MCF 10A (cell line): ENCODE measurements at regions not wholly inside any gene's neighbourhood (a gene's known extent, or its start where the extent isn't known, plus 50 kb on each side); places are given as distances from the start of the nearest gene placed in this dataset.
"Not testable (repeated sequence)": the region's sequence is repeated elsewhere in the genome, so short reads cannot be mapped to it uniquely, and the experiment has no call there.

Source experiments
- BruUV-seq: library from RNA; stranded (reverse); fragments of 400-500 nt; replicated peaks from 2 replicates; lab custom pipeline; 2021; lab: Mats Ljungman, UMichigan
- CTCF ChIA-PET: fragments of 300-600 bp; sonication (Branson Sonifier 250); formaldehyde crosslinking; extraction: SDS; loops from one replicate; lab custom pipeline; 2021; ENCODE audit warnings: antibody characterized with exemption, inconsistent platforms; lab: Yijun Ruan, JAX
- POLR2A ChIA-PET: fragments of 300-600, 350-650 bp; sonication (Branson Sonifier 250); formaldehyde crosslinking; extraction: SDS; loops from one replicate; lab custom pipeline; 2020; ENCODE audit warnings: antibody characterized with exemption, inconsistent platforms; lab: Yijun Ruan, JAX
- DNase-seq: peaks from one replicate; pipeline ENCODE4 v3.0.0-alpha.2; 2018; ENCODE audit not compliant: unreplicated experiment
- H3K27ac Mint-ChIP-seq: one replicate; pipeline ENCODE4 v1.8.0; 2022; ENCODE audit warnings: mild to moderate bottlenecking, low read depth, mixed read lengths; ENCODE audit not compliant: unreplicated experiment
- H3K27me3 Mint-ChIP-seq: one replicate; pipeline ENCODE4 v1.8.0; 2022; ENCODE audit warnings: mixed read lengths; ENCODE audit not compliant: insufficient read depth, unreplicated experiment
- H3K36me3 Mint-ChIP-seq: one replicate; pipeline ENCODE4 v1.8.0; 2022; ENCODE audit warnings: mild to moderate bottlenecking, moderate library complexity, mixed read lengths; ENCODE audit not compliant: insufficient read depth, unreplicated experiment
- H3K4me1 Mint-ChIP-seq: one replicate; pipeline ENCODE4 v1.8.0; 2022; ENCODE audit warnings: mixed read lengths; ENCODE audit not compliant: insufficient read depth, unreplicated experiment
- H3K4me3 Mint-ChIP-seq: one replicate; pipeline ENCODE4 v1.8.0; 2022; ENCODE audit warnings: mild to moderate bottlenecking, moderate library complexity, mixed read lengths; ENCODE audit not compliant: unreplicated experiment
- H3K9me3 Mint-ChIP-seq: one replicate; pipeline ENCODE4 v1.8.0; 2022; ENCODE audit warnings: mixed read lengths; ENCODE audit not compliant: unreplicated experiment
- intact Hi-C: fragments of 100-400 bp; cut with micrococcal nuclease; formaldehyde crosslinking; loops from 2 replicates; pipeline ENCODE4 v1.14.1; 2022
- TF ChIP-seq, protein P1 (sequence below): fragments of 200-600 bp; IDR thresholded peaks from one replicate; pipeline ENCODE4 v1.8.0; 2022; ENCODE audit warnings: antibody characterized with exemption, mild to moderate bottlenecking; ENCODE audit not compliant: unreplicated experiment

GRCh38 chr14:106774889-106775480 lies 1248.6 kb downstream of the TMEM121 start:
- DNase-seq: peak; percentile 39
- H3K4me1 Mint-ChIP-seq, H3K4me3 Mint-ChIP-seq, H3K9me3 Mint-ChIP-seq, intact Hi-C loops, H3K36me3 Mint-ChIP-seq, H3K27ac Mint-ChIP-seq, BruUV-seq: not testable (repeated sequence)
- ChIA-PET CTCF (interaction anchor here (0.7 to 2.1 kb wide), 2 partner anchors 15 to 1227 kb away, joined by 4 to 5 read pairs; no protein-coding TSS in a partner anchor), POLR2A (interaction anchor here (0.6 kb wide), 1 partner anchor 854 kb away, joined by 3 read pairs; no protein-coding TSS in a partner anchor)
- H3K27me3 Mint-ChIP-seq: peaks cover 75% of the 10 kb centered on the region
- TF ChIP-seq, protein P1, sequence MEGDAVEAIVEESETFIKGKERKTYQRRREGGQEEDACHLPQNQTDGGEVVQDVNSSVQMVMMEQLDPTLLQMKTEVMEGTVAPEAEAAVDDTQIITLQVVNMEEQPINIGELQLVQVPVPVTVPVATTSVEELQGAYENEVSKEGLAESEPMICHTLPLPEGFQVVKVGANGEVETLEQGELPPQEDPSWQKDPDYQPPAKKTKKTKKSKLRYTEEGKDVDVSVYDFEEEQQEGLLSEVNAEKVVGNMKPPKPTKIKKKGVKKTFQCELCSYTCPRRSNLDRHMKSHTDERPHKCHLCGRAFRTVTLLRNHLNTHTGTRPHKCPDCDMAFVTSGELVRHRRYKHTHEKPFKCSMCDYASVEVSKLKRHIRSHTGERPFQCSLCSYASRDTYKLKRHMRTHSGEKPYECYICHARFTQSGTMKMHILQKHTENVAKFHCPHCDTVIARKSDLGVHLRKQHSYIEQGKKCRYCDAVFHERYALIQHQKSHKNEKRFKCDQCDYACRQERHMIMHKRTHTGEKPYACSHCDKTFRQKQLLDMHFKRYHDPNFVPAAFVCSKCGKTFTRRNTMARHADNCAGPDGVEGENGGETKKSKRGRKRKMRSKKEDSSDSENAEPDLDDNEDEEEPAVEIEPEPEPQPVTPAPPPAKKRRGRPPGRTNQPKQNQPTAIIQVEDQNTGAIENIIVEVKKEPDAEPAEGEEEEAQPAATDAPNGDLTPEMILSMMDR: peak; percentile 77

DNA sequence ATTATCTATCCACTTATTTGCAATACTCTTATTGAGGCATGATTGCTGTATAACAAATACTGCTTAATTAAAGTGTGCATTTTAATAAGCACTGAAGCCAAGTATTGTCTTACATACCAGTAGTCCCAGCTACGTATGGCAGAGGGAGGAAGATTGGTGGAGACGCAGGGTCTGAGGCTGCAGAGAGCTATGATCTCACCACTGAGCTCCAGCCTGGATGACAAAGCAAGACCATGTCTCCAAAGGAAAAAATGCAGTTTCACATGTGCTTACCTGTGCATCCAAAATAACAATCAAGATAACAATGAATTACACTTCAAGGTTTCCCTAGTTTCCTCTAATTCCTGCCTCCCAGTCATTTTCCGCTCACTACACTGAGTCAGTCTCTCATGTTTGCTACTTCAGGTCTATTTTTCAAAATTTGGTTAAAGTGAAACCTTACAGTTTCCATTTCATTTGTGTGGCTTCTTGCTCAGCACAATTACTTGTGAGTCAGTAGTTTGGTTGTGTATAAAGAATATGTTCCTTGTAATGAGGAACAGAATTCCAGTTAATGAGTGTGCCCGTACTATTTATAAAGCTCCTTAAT lies 1250.1 kb downstream of the TMEM121 start:
- ChIA-PET POLR2A (no interaction called here), CTCF (interaction anchor here (0.6 to 1.0 kb wide), 3 partner anchors 8 to 300 kb away, joined by 3 to 4 read pairs (median 3); no protein-coding TSS in a partner anchor)
- intact Hi-C loops: no loop called here
- no peak for DNase-seq
- Mint-ChIP-seq H3K27ac (no peak overlapping the region), H3K4me1 (no peaks in the 10 kb centered on the region), H3K36me3 (no peaks in the 10 kb centered on the region), H3K9me3 (peaks cover 1% of the 10 kb centered on the region), H3K27me3 (peaks cover 63% of the 10 kb centered on the region), H3K4me3 (no peak overlapping the region)
- no TSS peak for BruUV-seq
- TF ChIP-seq, protein P1: no peak

- no peaks in the 10 kb centered on the region for H3K4me1 Mint-ChIP-seq
- BruUV-seq: no TSS peak
- TF ChIP-seq, protein P1: no peak
- no peak overlapping the region for H3K4me3 Mint-ChIP-seq
- peaks cover 20% of the 10 kb centered on the region for H3K9me3 Mint-ChIP-seq
- ChIA-PET CTCF (interaction anchor here (1.2 kb wide), 1 partner anchor 119 kb away, joined by 3 read pairs; no protein-coding TSS in a partner anchor), POLR2A (interaction anchor here (0.6 kb wide), 1 partner anchor 22 kb away, joined by 3 read pairs; no protein-coding TSS in a partner anchor)
- no peak overlapping the region for H3K27ac Mint-ChIP-seq
- peaks cover 43% of the 10 kb centered on the region for H3K27me3 Mint-ChIP-seq
- H3K36me3 Mint-ChIP-seq: peaks cover 6% of the 10 kb centered on the region
- DNase-seq: no peak
- intact Hi-C loops: no loop called here
Measured at GRCh38 chr14:106778986-106779385, 1252.6 kb downstream of the TMEM121 start.

- H3K36me3 Mint-ChIP-seq: peaks cover 6% of the 10 kb centered on the region
- CTCF ChIA-PET: interaction anchor here (0.8 kb wide), 1 partner anchor 86 kb away, joined by 5 read pairs; no protein-coding TSS in a partner anchor
- TF ChIP-seq, protein P1: no peak
- peaks cover 40% of the 10 kb centered on the region for H3K27me3 Mint-ChIP-seq
- intact Hi-C loops: no loop called here
- H3K9me3 Mint-ChIP-seq: peaks cover 16% of the 10 kb centered on the region
- no peaks in the 10 kb centered on the region for H3K4me1 Mint-ChIP-seq
- DNase-seq: no peak
- H3K4me3 Mint-ChIP-seq: no peak overlapping the region
- no peak overlapping the region for H3K27ac Mint-ChIP-seq
- BruUV-seq: no TSS peak
- POLR2A ChIA-PET: no interaction called here
Measured at GRCh38 chr14:106786697-106787096, 1260.3 kb downstream of the TMEM121 start.
